Breast epithelium (tissue), 4 donors: ENCODE measurements at regions not wholly inside any gene's neighbourhood (a gene's known extent, or its start where the extent isn't known, plus 50 kb on each side); places are given as distances from the start of the nearest gene placed in this dataset.

Experiments
- DNase-seq, 2 donors: peaks; one replicate each; pipeline ENCODE4 v3.0.0-alpha.2; 2019; ENCODE audit warnings: low spot score in 2 of 2
- H3K27ac ChIP-seq, 2 donors: fragments of 200-600 bp; sonication (generic) in 1 of 2; one replicate each; pipeline ENCODE4 v1.5.1; 2016 to 2019; ENCODE audit warnings: mild to moderate bottlenecking in 1 of 2
- H3K27me3 ChIP-seq, 2 donors: fragments of 200-600 bp; sonication (generic) in 1 of 2; one replicate each; pipeline versions ENCODE4 v1.5.1 to v1.6.0; 2017 to 2019; ENCODE audit warnings: control low read depth in 1 of 2, mild to moderate bottlenecking in 1 of 2
- H3K36me3 ChIP-seq: fragments of 200-600 bp; one replicate; pipeline ENCODE4 v1.5.1; 2019
- H3K4me1 ChIP-seq, 2 donors: fragments of 200-600 bp; sonication (generic); one replicate each; pipeline ENCODE4 v1.5.1; 2016 to 2019; ENCODE audit warnings: control low read depth in 1 of 2
- H3K4me3 ChIP-seq, 3 donors: fragments of 200-600 bp; sonication (generic); 1 replicate in 2 of 3; 2 replicates in 1 of 3; pipeline ENCODE4 v1.5.1; 2016 to 2019; ENCODE audit warnings: mild to moderate bottlenecking in 3 of 3, moderate library complexity in 2 of 3
- H3K9me3 ChIP-seq, 2 donors: fragments of 200-600 bp; sonication (generic) in 1 of 2; one replicate each; pipeline ENCODE4 v1.5.1; 2016 to 2019; ENCODE audit warnings: control low read depth in 1 of 2
- CTCF ChIP-seq, 3 donors: fragments of 450-650 bp; IDR thresholded peaks; one replicate each; pipeline ENCODE4 v1.5.1; 2016 to 2017; ENCODE audit warnings: antibody characterized with exemption in 3 of 3, mild to moderate bottlenecking in 3 of 3, moderate library complexity in 3 of 3
- POLR2A ChIP-seq: fragments of 450-650 bp; IDR thresholded peaks from one replicate; pipeline ENCODE4 v1.6.1; 2016; ENCODE audit warnings: antibody characterized with exemption, mild to moderate bottlenecking, moderate library complexity
- POLR2AphosphoS5 ChIP-seq, 3 donors: sonication (generic); formaldehyde crosslinking; IDR thresholded peaks; one replicate each; pipeline ENCODE4 v1.6.1; 2017; ENCODE audit warnings: antibody characterized with exemption in 3 of 3
- intact Hi-C: fragments of 100-400 bp; cut with DNase I; formaldehyde crosslinking; loops from one replicate; pipeline ENCODE4 v1.15.1; 2023; ENCODE audit warnings: low total_unique reads

- Histone ChIP-seq H3K4me1 (no peaks in the 10 kb centered on the region), H3K27me3 (peaks cover 0 to 22% of the 10 kb centered on the region in 2 donors), H3K9me3 (no peaks in the 10 kb centered on the region), H3K27ac (no peak overlapping the region), H3K36me3 (no peaks in the 10 kb centered on the region), H3K4me3 (no peak overlapping the region)
- intact Hi-C loops, result no loop called here
- no peak for DNase-seq
- TF ChIP-seq CTCF (IDR thresholded peaks at IDR 0.05) (no peak), POLR2AphosphoS5 (IDR thresholded peaks at IDR 0.05) (no peak), POLR2A (no peak)
These were observed 669.0 kb downstream of the ZNF674 start for GRCh38 chrX:45876206-45876605.

GRCh38 chrX:45873781-45874180 is 671.4 kb downstream of the ZNF674 start:
- intact Hi-C loops, result no loop called here

GRCh38 chrX:45872480-45872879 is 671.8 kb upstream of the DIPK2B start:
- no peaks in the 10 kb centered on the region for H3K4me1 ChIP-seq
- no peak overlapping the region for H3K4me3 ChIP-seq
- H3K36me3 ChIP-seq, result no peaks in the 10 kb centered on the region
- peaks cover 0 to 25% of the 10 kb centered on the region in 2 donors for H3K27me3 ChIP-seq
- no peak for DNase-seq
- TF ChIP-seq POLR2AphosphoS5 (IDR thresholded peaks at IDR 0.05) (no peak), CTCF (IDR thresholded peaks at IDR 0.05) (no peak), POLR2A (no peak)
- intact Hi-C loops, result no loop called here
- H3K27ac ChIP-seq, result no peak overlapping the region
- H3K9me3 ChIP-seq, result no peaks in the 10 kb centered on the region

More at GRCh38 chrX:45873781-45874180, 671.4 kb downstream of the ZNF674 start:
- no peaks in the 10 kb centered on the region for H3K9me3 ChIP-seq
- no peak overlapping the region for H3K4me3 ChIP-seq
- TF ChIP-seq POLR2A (no peak), POLR2AphosphoS5 (IDR thresholded peaks at IDR 0.05) (no peak), CTCF (IDR thresholded peaks at IDR 0.05) (no peak)
- no peak overlapping the region for H3K27ac ChIP-seq
- H3K4me1 ChIP-seq, result no peaks in the 10 kb centered on the region
- DNase-seq, result no peak
- H3K36me3 ChIP-seq, result no peaks in the 10 kb centered on the region
- H3K27me3 ChIP-seq, result peaks cover 0 to 25% of the 10 kb centered on the region in 2 donors

- Histone ChIP-seq H3K4me1 (no peaks in the 10 kb centered on the region), H3K4me3 (no peak overlapping the region), H3K27me3 (peaks cover 0 to 21% of the 10 kb centered on the region in 2 donors), H3K27ac (no peak overlapping the region), H3K9me3 (no peaks in the 10 kb centered on the region), H3K36me3 (no peaks in the 10 kb centered on the region)
- TF ChIP-seq POLR2AphosphoS5 (IDR thresholded peaks at IDR 0.05) (no peak), CTCF (IDR thresholded peaks at IDR 0.05) (no peak), POLR2A (no peak)
- DNase-seq, result no peak
- intact Hi-C loops, result no loop called here
These were observed 667.7 kb upstream of the DIPK2B start for GRCh38 chrX:45868425-45868824.

GRCh38 chrX:45862801-45863200 is 662.1 kb upstream of the DIPK2B start:
- TF ChIP-seq CTCF (IDR thresholded peaks at IDR 0.05) (no peak), POLR2A (no peak), POLR2AphosphoS5 (IDR thresholded peaks at IDR 0.05) (no peak)

More at GRCh38 chrX:45862801-45863200, 662.1 kb upstream of the DIPK2B start:
- Histone ChIP-seq H3K4me3 (no peak overlapping the region), H3K27me3 (peaks cover 0 to 31% of the 10 kb centered on the region in 2 donors), H3K4me1 (no peaks in the 10 kb centered on the region), H3K27ac (no peak overlapping the region), H3K36me3 (no peaks in the 10 kb centered on the region), H3K9me3 (no peaks in the 10 kb centered on the region)
- no peak for DNase-seq
- intact Hi-C loops, result no loop called here
